ENCODE measurements at regions not wholly inside any gene's neighbourhood (a gene's known extent, or its start where the extent isn't known, plus 50 kb on each side); places are given as distances from the start of the nearest gene placed in this dataset.

GRCh38 chr6:102309700-102310099 lies 916.2 kb downstream of the GRIK2 start:
- TF ChIP-seq NFIC (IDR thresholded peaks at IDR 0.05) (no peak), TAF1 (IDR thresholded peaks at IDR 0.05; ENCODE audit: low read depth) (no peak), MAX (IDR thresholded peaks at IDR 0.05) (no peak), USF1 (IDR thresholded peaks at IDR 0.05) (no peak), RAD21 (IDR thresholded peaks at IDR 0.05; ENCODE audit: low read depth) (no peak), FOXM1 (IDR thresholded peaks at IDR 0.05; ENCODE audit: borderline replicate concordance, low read depth) (no peak), REST (IDR thresholded peaks at IDR 0.05; ENCODE audit: low read depth) (no peak), CEBPB (IDR thresholded peaks at IDR 0.05) (no peak), CREB1 (IDR thresholded peaks at IDR 0.05; ENCODE audit: low read depth) (no peak), EP300 (IDR thresholded peaks at IDR 0.05; ENCODE audit: borderline replicate concordance) (no peak), TCF12 (IDR thresholded peaks at IDR 0.05; ENCODE audit: low read depth) (no peak), YY1 (IDR thresholded peaks at IDR 0.05; ENCODE audit: low read depth) (no peak), EGR1 (IDR thresholded peaks at IDR 0.05) (no peak)

- TF ChIP-seq EP300 (IDR thresholded peaks at IDR 0.05; ENCODE audit: borderline replicate concordance), result no peak
- TF ChIP-seq FOXM1 (IDR thresholded peaks at IDR 0.05; ENCODE audit: borderline replicate concordance, low read depth), result no peak
- no peak for TF ChIP-seq USF1 (IDR thresholded peaks at IDR 0.05)
- TF ChIP-seq ZBTB7A (IDR thresholded peaks at IDR 0.05; ENCODE audit: low read depth), result no peak
- TF ChIP-seq MAX (IDR thresholded peaks at IDR 0.05), result no peak
- TF ChIP-seq TEAD4 (IDR thresholded peaks at IDR 0.05), result no peak
- no peak for TF ChIP-seq CEBPB (IDR thresholded peaks at IDR 0.05)
- no peak for TF ChIP-seq CREB1 (IDR thresholded peaks at IDR 0.05; ENCODE audit: low read depth)
- TF ChIP-seq YY1 (IDR thresholded peaks at IDR 0.05; ENCODE audit: low read depth), result no peak
- TF ChIP-seq TCF12 (IDR thresholded peaks at IDR 0.05; ENCODE audit: low read depth), result no peak
- no peak for TF ChIP-seq RAD21 (IDR thresholded peaks at IDR 0.05; ENCODE audit: low read depth)
- TF ChIP-seq EGR1 (IDR thresholded peaks at IDR 0.05), result no peak
- no peak for TF ChIP-seq TAF1 (IDR thresholded peaks at IDR 0.05; ENCODE audit: low read depth)
- no peak for TF ChIP-seq NFIC (IDR thresholded peaks at IDR 0.05)
- no peak for TF ChIP-seq REST (IDR thresholded peaks at IDR 0.05; ENCODE audit: low read depth)
Measured at GRCh38 chr6:102300350-102300749, 906.8 kb downstream of the GRIK2 start.

- no peak for TF ChIP-seq YY1 (IDR thresholded peaks at IDR 0.05; ENCODE audit: low read depth)
- no peak for TF ChIP-seq TAF1 (IDR thresholded peaks at IDR 0.05; ENCODE audit: low read depth)
- no peak for TF ChIP-seq EGR1 (IDR thresholded peaks at IDR 0.05)
- TF ChIP-seq USF1 (IDR thresholded peaks at IDR 0.05), result no peak
- no peak for TF ChIP-seq EP300 (IDR thresholded peaks at IDR 0.05; ENCODE audit: borderline replicate concordance)
- TF ChIP-seq ZBTB7A (IDR thresholded peaks at IDR 0.05; ENCODE audit: low read depth), result no peak
- no peak for TF ChIP-seq REST (IDR thresholded peaks at IDR 0.05; ENCODE audit: low read depth)
- no peak for TF ChIP-seq TEAD4 (IDR thresholded peaks at IDR 0.05)
- no peak for TF ChIP-seq TCF12 (IDR thresholded peaks at IDR 0.05; ENCODE audit: low read depth)
- TF ChIP-seq CREB1 (IDR thresholded peaks at IDR 0.05; ENCODE audit: low read depth), result no peak
- no peak for TF ChIP-seq FOXM1 (IDR thresholded peaks at IDR 0.05; ENCODE audit: borderline replicate concordance, low read depth)
- no peak for TF ChIP-seq NFIC (IDR thresholded peaks at IDR 0.05)
- TF ChIP-seq MAX (IDR thresholded peaks at IDR 0.05), result no peak
Measured at GRCh38 chr6:102298051-102298450, 904.5 kb downstream of the GRIK2 start.

Measured in Ishikawa (cell line).